RKO (cell line): ENCODE measurements at regions not wholly inside any gene's neighbourhood (a gene's known extent, or its start where the extent isn't known, plus 50 kb on each side); places are given as distances from the start of the nearest gene placed in this dataset.
A peak's percentile ranks its signal among the peaks of the same experiment; 100 is the strongest.

Experiments
- DNase-seq: peaks from one replicate; pipeline ENCODE4 v3.0.0-alpha.2; 2016; ENCODE audit warnings: low spot score

GRCh38 chr7:94274828-94275227 is 119.9 kb upstream of the COL1A2 start:
- DNase-seq, result no peak

GRCh38 chr7:94276027-94276426 is 118.7 kb upstream of the COL1A2 start:
- no peak for DNase-seq

GRCh38 chr7:94276795-94277194 is 117.9 kb upstream of the COL1A2 start:
- DNase-seq, result peak; percentile 49

DNA sequence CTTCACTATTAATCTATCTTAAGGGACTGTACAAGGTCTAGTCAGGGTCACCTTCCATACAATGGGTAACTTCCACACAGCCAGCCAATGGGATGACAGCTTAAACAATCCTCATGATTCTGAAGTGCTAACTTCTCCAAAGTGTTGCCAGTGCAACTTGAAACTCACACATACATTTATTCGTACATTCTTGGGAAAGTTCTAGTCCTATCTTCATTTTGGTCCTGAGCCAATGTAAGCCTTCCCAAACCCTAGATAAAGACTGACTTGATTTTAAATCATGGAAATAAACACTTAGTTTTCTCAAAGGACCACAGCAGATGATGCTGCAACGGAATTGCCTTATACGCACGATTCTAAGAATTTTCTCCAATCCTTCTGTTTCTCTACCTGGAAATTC is 117.5 kb upstream of the COL1A2 start:
- no peak for DNase-seq

DNA sequence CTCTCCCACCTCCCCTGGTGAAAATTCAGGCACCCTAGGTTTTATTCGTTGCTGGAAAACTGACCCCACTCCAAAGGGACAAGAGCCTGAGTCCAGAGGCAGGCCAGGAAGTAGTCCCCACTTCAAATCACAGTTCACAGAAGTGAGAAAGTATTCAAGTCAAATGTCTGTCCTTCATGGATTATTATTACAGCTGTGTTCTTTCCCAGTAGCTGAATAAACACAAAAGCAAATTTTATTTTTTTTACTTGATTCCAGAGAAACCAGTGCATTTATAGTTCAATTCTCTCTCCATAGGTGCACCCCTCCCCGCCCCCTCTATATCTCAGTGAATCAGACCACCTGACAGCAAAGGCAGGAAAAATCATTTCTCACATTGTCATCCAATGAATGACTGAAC is 113.8 kb upstream of the COL1A2 start:
- no peak for DNase-seq

GRCh38 chr7:94284104-94284503 is 110.6 kb upstream of the COL1A2 start:
- DNase-seq, result no peak

DNA sequence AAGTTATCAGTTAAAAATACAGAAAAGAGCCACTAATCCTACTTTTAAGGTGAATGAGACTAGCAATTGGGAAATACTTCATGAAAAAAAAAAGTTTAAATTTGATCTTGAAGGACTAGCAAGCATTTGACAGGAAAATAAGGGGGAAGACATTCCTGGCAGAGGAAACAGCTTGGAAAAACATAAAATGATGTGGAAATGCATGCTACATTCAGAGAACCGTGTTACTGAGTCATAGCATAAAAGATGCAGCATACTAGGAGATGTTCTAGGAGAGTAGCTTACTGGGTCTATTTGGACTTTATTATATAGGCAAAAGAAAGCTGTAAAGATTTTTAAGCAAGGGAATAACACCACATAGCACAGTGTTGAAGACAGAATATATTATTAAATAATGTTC is 108.6 kb upstream of the COL1A2 start:
- no peak for DNase-seq

- no peak for DNase-seq
Measured at GRCh38 chr7:94288096-94288495, 106.6 kb upstream of the COL1A2 start.

- peak; percentile 75 for DNase-seq
Measured at GRCh38 chr7:94289071-94289470, 105.6 kb upstream of the COL1A2 start.

DNA sequence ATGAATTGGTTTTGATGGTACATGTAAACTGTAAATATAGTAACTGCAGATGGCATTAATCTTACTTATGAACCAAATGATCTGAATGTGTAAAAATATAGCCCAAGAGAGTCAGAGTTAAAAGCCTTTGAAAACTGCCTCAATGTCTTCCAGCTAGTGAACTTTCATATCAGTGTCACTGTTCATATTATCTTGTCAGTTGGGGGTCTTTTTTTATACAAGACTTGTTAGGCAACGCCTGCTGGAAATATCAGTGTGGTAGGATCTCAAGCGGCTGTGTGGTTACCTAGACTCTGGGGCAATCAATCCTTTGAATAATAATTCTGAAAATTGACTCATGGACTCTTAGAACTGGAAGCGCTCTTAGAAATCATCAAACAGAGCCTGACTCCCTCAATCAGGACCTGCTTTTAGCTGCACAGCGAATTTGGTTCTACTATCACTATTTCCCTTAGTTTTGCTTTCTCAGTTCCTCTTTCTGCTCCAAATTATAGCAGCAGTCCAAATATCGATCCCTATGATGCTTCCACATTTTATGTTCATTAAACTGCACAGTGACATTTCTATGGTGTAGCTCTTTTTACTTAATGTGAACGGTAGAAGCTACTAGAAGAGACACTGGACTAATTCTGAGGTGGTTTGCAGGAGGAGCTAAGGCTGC is 100.1 kb upstream of the COL1A2 start:
- DNase-seq, result no peak

GRCh38 chr7:94295850-94296249 is 98.8 kb upstream of the COL1A2 start:
- peak; percentile 37 for DNase-seq

- no peak for DNase-seq
Measured at GRCh38 chr7:94296881-94297280, 97.8 kb upstream of the COL1A2 start.

DNA sequence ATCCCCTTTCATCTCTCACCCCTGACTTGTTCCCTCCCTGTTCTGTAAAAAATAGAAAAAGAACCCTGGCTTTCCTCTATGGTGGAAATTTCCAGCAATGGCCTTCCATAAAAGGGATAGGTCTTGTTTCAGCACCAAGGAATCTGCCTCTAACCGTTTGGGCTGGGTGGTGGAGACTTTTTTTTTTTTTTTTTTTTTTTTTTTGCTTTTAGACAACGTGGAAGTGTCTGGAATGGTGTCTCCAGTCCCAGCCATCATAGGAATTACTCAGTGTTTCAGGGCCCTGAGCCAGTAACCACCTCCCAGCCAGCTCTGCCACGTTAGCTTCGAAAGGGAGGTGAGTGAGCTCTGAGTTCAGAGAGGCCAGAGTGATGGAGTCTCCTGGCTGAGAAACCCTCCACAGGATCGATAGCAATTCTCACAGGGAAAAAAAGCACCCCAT is 97.3 kb upstream of the COL1A2 start:
- DNase-seq, result peak; percentile 23

- no peak for DNase-seq
Measured at GRCh38 chr7:94298943-94299342, 95.8 kb upstream of the COL1A2 start.

DNA sequence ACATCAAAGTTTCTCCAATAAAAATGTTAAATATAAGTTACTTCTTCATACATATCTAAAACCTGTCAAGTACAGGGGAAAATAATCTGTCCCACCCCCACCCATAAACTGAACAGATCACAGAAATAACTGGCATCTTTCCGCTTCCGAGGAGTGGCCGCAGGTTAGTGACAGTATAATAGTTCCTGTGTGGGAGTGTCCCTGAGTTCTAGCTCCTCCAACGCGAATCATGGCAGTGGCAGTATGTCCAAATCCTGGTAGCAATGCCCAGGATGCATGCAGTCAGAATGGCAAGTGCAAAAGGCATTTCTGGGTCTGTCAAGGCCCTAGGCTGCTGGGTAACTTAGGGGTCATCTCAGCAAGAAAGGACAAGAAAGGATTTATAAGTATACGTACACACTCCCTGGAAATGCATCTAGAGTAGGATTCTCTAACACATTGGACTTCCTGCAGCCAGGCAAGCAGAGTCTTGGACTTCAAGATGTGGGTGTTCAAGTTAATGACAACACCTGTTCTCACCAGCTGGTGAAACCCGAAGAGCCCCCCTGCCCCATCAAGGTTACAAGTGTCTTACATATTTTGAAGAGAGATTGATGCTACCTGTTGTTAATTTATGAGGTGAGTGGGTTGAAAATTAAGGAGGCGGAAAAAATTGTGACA is 94.4 kb upstream of the COL1A2 start:
- DNase-seq, result no peak

DNA sequence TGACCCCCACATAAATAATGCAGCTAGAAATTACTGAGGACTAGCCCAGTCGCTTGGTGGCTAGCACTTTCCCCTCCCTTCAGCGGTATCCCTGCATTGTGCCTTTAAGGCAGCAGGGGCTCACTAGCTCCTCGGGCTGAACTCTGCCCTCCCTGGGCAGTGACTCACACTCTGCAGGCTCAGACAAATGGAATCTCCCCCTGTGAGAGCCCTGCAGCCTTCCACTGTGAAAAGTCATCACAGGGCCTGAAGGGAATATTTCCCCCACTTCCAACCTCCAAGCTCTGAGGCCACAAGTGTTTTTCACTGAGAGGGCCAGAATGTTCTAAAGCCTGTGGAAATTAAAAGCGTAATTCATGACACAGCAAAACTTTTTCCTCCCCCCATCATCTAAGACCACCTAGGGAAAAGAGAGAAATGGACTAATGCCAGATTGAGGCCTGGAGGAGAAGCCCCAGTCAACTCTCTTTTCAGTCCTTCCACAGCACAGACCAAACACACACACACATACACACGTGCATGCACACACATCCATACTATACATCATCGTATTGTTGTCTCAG is 93.6 kb upstream of the COL1A2 start:
- peak; percentile 91 for DNase-seq

GRCh38 chr7:94303118-94303517 is 91.6 kb upstream of the COL1A2 start:
- DNase-seq, result no peak

DNA sequence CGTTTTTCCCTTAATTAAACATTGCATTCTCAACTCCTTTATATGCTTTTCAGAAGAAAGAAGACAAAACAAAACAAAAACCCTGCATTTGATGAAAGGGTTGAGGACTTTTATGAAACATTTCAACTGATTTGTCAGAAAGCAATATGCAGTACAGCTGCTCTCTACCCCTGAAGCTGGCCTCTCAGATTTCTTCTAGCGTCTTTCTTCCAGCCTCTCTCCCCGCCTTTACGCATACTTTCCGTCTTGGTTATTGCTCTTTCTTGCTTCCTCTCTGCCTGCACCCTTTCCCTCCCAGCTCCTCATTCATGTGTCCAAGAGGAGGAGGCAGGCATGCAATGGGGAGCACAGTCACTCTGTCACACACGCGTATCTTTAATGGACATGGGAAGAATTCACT is 91.0 kb upstream of the COL1A2 start:
- no peak for DNase-seq

DNA sequence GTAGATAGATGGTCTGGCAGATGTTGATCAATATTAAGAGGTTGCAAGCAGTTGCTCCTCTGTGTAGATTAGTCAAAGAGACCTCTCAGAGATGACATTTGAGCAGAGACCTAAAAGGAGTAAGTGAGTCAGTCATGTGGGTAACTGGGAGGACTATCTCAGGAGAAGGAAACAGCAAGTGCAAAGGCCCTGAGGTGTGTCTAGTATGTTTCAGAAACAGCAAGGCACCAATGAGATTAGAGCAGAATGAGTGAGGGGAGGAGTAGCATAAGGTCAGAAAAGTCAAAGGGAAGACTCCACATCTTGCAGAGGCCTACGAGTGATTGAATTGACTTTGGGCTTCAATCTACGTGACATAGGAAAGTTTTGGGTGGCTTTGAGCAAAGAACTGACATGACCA is 89.8 kb upstream of the COL1A2 start:
- no peak for DNase-seq

GRCh38 chr7:94305836-94306235 is 88.9 kb upstream of the COL1A2 start:
- no peak for DNase-seq

GRCh38 chr7:94307399-94308048 is 87.2 kb upstream of the COL1A2 start:
- DNase-seq, result no peak

DNA sequence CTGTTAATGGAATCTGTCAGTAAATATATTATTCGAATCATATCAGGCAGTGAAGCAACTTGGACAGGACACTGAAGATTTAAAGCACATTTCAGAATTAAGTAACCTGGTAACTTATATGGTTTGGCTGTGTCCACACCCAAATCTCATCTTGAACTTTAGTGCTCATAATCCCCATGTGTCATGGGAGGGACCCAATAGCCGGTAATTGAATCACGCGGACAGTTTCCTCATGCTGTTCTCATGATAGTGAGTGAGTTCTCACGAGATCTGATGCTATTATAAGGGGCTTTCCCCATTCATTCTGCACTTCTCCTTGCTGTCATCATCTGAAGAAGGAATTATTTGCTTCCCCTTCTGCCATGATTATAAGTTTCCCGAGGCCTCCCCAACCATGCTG is 83.2 kb upstream of the COL1A2 start:
- DNase-seq, result no peak

DNA sequence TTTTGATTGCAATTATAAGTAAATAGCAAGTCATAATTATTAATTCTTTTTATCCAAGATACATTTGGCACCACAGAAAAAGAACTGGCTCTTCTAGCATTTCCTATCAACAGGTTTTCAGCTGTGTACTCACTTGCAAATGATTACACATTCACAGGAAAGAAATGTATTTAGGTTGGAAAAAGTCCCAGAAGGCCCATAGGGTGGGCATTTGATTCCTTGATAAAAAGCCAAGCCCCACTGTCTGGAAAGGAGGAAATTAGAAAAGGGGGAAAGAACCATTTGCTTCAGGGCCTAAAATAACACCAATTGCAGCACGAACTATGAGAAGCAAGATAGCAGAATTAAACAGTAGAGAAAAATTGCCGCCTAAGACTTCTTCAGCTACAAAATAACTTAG is 80.8 kb upstream of the COL1A2 start:
- no peak for DNase-seq
